Smooth muscle cell (in vitro differentiated cells): ENCODE measurements at regions not wholly inside any gene's neighbourhood (a gene's known extent, or its start where the extent isn't known, plus 50 kb on each side); places are given as distances from the start of the nearest gene placed in this dataset.
A peak's percentile ranks its signal among the peaks of the same experiment; 100 is the strongest.

Experiments used
- DNase-seq: peaks from one replicate; lab custom pipeline; 2025; ENCODE audit not compliant: unreplicated experiment; lab: John Stamatoyannopoulos, UW
- H2AFZ ChIP-seq: fragments of 200-600 bp; sonication (generic); 2 replicates; pipeline ENCODE4 v1.6.0; 2016; ENCODE audit warnings: antibody characterized with exemption, low read depth, mild to moderate bottlenecking
- H3F3A ChIP-seq: fragments of 200-600 bp; sonication (generic); 2 replicates; pipeline ENCODE4 v1.6.0; 2017; ENCODE audit warnings: antibody characterized with exemption, low read depth
- H3K27ac ChIP-seq: fragments of 200-600 bp; sonication (generic); 2 replicates; pipeline ENCODE4 v1.5.1; 2016; ENCODE audit warnings: low read depth, mild to moderate bottlenecking
- H3K27me3 ChIP-seq: fragments of 200-600 bp; sonication (generic); 2 replicates; pipeline ENCODE4 v1.6.1; 2016; ENCODE audit warnings: low read depth, mild to moderate bottlenecking
- H3K36me3 ChIP-seq: fragments of 200-600 bp; sonication (generic); 2 replicates; pipeline ENCODE4 v1.5.1; 2016; ENCODE audit warnings: low read depth
- H3K4me1 ChIP-seq: fragments of 200-600 bp; sonication (generic); 2 replicates; pipeline ENCODE4 v1.5.1; 2016; ENCODE audit warnings: low read depth
- H3K4me2 ChIP-seq: fragments of 200-600 bp; sonication (generic); 2 replicates; pipeline ENCODE4 v1.6.0; 2016; ENCODE audit warnings: mild to moderate bottlenecking
- H3K4me3 ChIP-seq: fragments of 200-600 bp; sonication (generic); 2 replicates; pipeline ENCODE4 v1.5.1; 2016; ENCODE audit warnings: mild to moderate bottlenecking
- H3K79me2 ChIP-seq: fragments of 200-600 bp; sonication (generic); 2 replicates; pipeline ENCODE4 v1.6.0; 2016; ENCODE audit warnings: low read depth, mild to moderate bottlenecking
- H3K9ac ChIP-seq: fragments of 200-600 bp; sonication (generic); 2 replicates; pipeline ENCODE4 v1.6.0; 2016; ENCODE audit warnings: low read depth
- H3K9me3 ChIP-seq: fragments of 200-600 bp; sonication (generic); replicated peaks from 2 replicates; pipeline ENCODE4 v1.5.1; 2016; ENCODE audit warnings: low read depth
- H4K20me1 ChIP-seq: fragments of 200-600 bp; sonication (generic); 2 replicates; pipeline ENCODE4 v1.6.0; 2016; ENCODE audit warnings: low read depth
- CTCF ChIP-seq: fragments of 200-600 bp; sonication (generic); IDR thresholded peaks from 2 replicates; pipeline ENCODE4 v1.5.1; 2017; ENCODE audit warnings: borderline replicate concordance, mild to moderate bottlenecking, antibody characterized with exemption; ENCODE audit not compliant: insufficient read depth, poor library complexity, severe bottlenecking
- WGBS: methylation state at CpG from one replicate; pipeline ENCODE4 v1.1.7; 2016; ENCODE audit warnings: low lambda C conversion rate; 5-methylcytosine and 5-hydroxymethylcytosine counted together

GRCh38 chr1:185453496-185454192, 136.6 kb upstream of the IVNS1ABP start:
- no peaks in the 10 kb centered on the region for H3F3A ChIP-seq
- peak overlapping the region; percentile 72 for H3K27ac ChIP-seq
- H4K20me1 ChIP-seq = no peaks in the 10 kb centered on the region
- H3K4me1 ChIP-seq = no peaks in the 10 kb centered on the region
- 83% methylated on average over 7 of the region's 7 CpGs for WGBS
- H2AFZ ChIP-seq = no peak overlapping the region
- H3K27me3 ChIP-seq = no peaks in the 10 kb centered on the region
- no peak overlapping the region for H3K4me3 ChIP-seq
- H3K9me3 ChIP-seq = no peaks in the 10 kb centered on the region
- no peaks in the 10 kb centered on the region for H3K79me2 ChIP-seq
- no peaks in the 10 kb centered on the region for H3K36me3 ChIP-seq
- DNase-seq = no peak
- H3K4me2 ChIP-seq = peak overlapping the region; percentile 4
- H3K9ac ChIP-seq = no peak overlapping the region
- no peak for TF ChIP-seq CTCF

GRCh38 chr1:185450917-185451316, 133.9 kb upstream of the IVNS1ABP start:
- TF ChIP-seq CTCF = no peak
- no peak overlapping the region for H3K27ac ChIP-seq

GRCh38 chr1:185450060-185450788, 133.2 kb upstream of the IVNS1ABP start:
- Histone ChIP-seq H3K4me1 (no peaks in the 10 kb centered on the region), H3K27ac (no peak overlapping the region), H3K9me3 (no peaks in the 10 kb centered on the region), H4K20me1 (no peaks in the 10 kb centered on the region), H3K27me3 (no peaks in the 10 kb centered on the region), H3K9ac (no peak overlapping the region), H3K4me2 (no peak overlapping the region), H2AFZ (no peak overlapping the region), H3K36me3 (no peaks in the 10 kb centered on the region), H3K79me2 (no peaks in the 10 kb centered on the region), H3F3A (no peaks in the 10 kb centered on the region), H3K4me3 (no peak overlapping the region)
- no peak for TF ChIP-seq CTCF
- DNase-seq = no peak
- WGBS = 99% methylated on average over 3 of the region's 3 CpGs

More at GRCh38 chr1:185450917-185451316, 133.9 kb upstream of the IVNS1ABP start:
- H3K9me3 ChIP-seq = no peaks in the 10 kb centered on the region
- H3K4me3 ChIP-seq = no peak overlapping the region
- no peaks in the 10 kb centered on the region for H3F3A ChIP-seq
- H4K20me1 ChIP-seq = no peaks in the 10 kb centered on the region
- H3K4me1 ChIP-seq = no peaks in the 10 kb centered on the region
- no peaks in the 10 kb centered on the region for H3K36me3 ChIP-seq
- H3K4me2 ChIP-seq = no peak overlapping the region
- no peaks in the 10 kb centered on the region for H3K27me3 ChIP-seq
- H3K9ac ChIP-seq = no peak overlapping the region
- H2AFZ ChIP-seq = no peak overlapping the region
- 75% methylated on average over 5 of the region's 5 CpGs for WGBS
- DNase-seq = no peak
- H3K79me2 ChIP-seq = no peaks in the 10 kb centered on the region
